ENCODE measurements at regions not wholly inside any gene's neighbourhood (a gene's known extent, or its start where the extent isn't known, plus 50 kb on each side); places are given as distances from the start of the nearest gene placed in this dataset.

- TF ChIP-seq CTCF (IDR thresholded peaks at IDR 0.05; ENCODE audit: low read depth, low read length, poor library complexity, severe bottlenecking) = no peak
- TF ChIP-seq EZH2phosphoT487 (IDR thresholded peaks at IDR 0.05; ENCODE audit: borderline replicate concordance, low read length) = no peak
Measured at GRCh38 chr7:19491371-19491770, 217.5 kb downstream of the POLR1F start.

All from DOHH2 (cell line).